Lower leg skin (tissue), 3 donors: ENCODE measurements at regions not wholly inside any gene's neighbourhood (a gene's known extent, or its start where the extent isn't known, plus 50 kb on each side); places are given as distances from the start of the nearest gene placed in this dataset.
"Not testable (repeated sequence)": the region's sequence is repeated elsewhere in the genome, so short reads cannot be mapped to it uniquely, and the experiment has no call there.

Experiments used
- CTCF ChIP-seq, 3 donors: fragments of 450-650 bp; IDR thresholded peaks; one replicate each; pipeline ENCODE4 v1.5.1; 2016; ENCODE audit warnings: antibody characterized with exemption in 3 of 3, mild to moderate bottlenecking in 3 of 3, moderate library complexity in 2 of 3
- POLR2A ChIP-seq, 2 donors: fragments of 450-650 bp; IDR thresholded peaks; one replicate each; pipeline ENCODE4 v1.6.1; 2016 to 2017; ENCODE audit warnings: antibody characterized with exemption in 2 of 2, mild to moderate bottlenecking in 1 of 2, moderate library complexity in 1 of 2

GRCh38 chr7:55673525-55673924 is 101.2 kb upstream of the VOPP1 start:
- TF ChIP-seq POLR2A, CTCF (IDR thresholded peaks at IDR 0.05): not testable (repeated sequence)
